IPS-11a (cell line): ENCODE measurements at regions not wholly inside any gene's neighbourhood (a gene's known extent, or its start where the extent isn't known, plus 50 kb on each side); places are given as distances from the start of the nearest gene placed in this dataset.
"Not testable (repeated sequence)": the region's sequence is repeated elsewhere in the genome, so short reads cannot be mapped to it uniquely, and the experiment has no call there.

Source experiments
- H3K4me3 ChIP-seq: one replicate; pipeline ENCODE4 v1.5.1; 2013; ENCODE audit warnings: low read depth, low read length, control low read depth

DNA sequence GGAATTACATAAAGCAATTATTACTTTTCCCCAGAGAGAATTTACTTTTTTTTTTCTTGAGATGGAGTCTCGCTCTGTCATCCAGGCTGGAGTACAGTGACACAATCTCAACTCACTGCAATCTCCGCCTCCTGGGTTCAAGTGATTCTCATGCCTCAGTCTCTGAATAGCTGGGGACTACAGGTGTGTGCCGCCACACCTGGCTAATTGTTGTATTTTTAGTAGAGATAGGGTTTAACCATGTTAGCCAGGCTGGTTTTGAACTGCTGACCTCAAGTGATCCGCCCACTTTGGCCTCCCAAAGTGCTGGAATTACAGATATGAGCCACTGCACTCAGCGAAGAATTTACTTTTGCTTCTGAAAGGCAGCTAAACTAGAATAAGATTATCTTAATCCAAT lies 181.6 kb downstream of the DLEU7 start:
- H3K4me3 ChIP-seq: not testable (repeated sequence)

DNA sequence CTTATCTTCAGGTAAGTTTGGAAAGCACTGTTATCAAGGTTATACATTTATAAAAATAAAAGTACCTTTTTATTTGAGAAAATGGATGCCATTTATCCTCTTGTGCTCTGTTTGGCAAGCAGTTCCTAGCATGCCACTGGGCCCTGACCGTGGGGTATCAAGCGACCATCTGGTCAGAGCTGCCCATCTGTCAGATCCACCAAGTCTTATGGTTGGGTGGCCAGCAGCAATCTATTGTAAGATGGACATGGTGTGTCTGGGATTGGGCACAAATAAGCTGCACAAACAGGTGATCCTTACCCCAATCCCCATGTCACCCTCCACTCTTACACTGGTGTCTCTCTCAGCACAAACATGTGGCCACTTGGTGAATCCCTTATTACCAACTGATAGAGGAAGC lies 178.5 kb downstream of the DLEU7 start:
- no peak overlapping the region for H3K4me3 ChIP-seq

DNA sequence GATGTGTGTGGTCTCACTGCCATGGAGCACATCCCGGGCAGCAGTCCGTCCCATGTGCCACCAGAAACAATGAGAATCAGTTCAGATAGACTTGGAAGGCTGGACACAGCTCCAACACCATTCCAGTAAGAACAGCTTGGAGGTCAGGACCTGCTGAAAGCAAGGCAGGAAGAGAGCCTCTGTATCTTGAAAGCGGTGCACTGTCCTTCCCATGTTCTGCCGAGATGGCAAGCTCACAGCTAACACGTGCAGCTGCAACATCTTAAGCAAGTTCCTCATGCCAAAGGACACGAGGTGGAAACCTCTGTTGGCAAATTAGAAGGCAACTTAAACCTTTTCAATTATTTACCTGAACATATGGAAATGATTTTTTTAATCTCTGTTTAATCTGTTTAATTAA lies 175.4 kb downstream of the DLEU7 start:
- no peak overlapping the region for H3K4me3 ChIP-seq

DNA sequence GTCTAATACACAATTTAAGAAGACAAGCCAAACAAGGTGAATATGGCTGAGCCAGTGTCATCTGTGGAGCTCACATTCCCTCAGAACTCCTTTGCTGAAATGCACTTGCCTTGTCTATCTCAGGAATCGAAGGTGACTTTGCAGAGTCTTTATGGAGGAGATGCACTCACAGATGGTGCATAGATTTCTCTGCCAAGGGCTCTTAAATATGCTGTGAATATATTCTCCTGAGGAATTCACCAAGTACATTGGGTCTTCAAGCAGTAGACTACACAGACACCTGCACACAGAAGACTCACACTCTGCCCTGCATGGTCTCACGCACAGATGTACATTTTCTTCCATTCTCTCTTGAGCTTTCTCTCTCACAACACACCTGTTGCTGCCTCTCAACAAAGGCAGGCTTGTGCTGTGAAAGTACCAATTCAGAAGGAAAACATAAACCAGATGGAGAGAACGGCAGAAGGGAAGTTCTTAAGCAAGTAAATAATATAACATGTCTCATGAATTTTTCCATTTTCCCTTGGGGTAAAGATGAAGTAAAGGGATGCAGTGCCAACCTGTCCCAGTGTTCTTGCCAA lies 174.7 kb downstream of the DLEU7 start:
- H3K4me3 ChIP-seq: no peak overlapping the region

DNA sequence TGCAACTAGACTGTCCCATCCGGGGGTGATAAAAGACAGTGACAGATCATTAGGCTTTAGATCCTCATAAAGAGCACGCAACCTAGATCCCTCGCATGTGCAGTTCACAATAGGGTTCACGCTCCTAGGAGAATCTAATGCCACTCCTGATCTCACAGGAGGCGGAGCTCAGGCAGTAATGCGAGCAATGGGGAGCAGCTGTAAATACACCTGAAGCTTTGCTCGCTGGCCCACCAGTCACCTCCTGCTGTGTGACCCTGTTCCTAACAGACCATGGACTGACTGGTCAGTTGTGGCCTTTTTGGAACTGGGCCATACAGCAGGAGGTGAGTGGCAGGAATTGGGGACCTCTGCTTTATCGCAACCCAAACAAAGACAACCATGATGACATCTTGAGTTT lies 173.2 kb downstream of the DLEU7 start:
- H3K4me3 ChIP-seq: no peak overlapping the region

DNA sequence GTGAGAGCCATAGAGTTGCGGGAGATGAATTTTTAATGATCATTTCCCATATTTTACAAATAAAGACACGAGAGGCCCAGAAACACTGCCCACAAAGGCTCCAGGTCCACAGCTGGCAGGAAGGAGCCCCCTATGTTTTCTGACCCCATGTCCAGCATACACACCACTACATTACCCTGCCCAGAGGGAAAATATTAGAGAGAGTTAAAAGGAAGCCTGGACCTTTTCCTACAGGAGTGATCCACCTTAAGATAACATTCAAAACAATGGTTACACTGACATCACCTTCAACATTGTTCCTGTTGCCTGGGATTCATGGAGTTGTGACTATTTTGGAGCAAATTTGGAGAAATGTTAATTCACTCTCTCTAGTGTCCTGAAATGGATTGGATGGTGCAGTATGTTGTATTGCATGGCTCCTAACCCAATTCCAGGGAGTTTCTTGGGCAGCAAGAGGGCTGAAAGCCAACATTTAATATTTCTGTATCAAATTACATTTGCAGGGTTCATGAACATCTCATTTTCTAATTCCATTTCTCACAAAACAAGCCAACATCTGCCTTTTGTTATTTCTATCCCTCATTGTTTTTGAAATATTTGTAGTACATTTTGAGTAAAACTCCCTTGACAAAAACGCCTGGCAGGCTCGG lies 172.5 kb downstream of the DLEU7 start:
- H3K4me3 ChIP-seq: no peak overlapping the region

DNA sequence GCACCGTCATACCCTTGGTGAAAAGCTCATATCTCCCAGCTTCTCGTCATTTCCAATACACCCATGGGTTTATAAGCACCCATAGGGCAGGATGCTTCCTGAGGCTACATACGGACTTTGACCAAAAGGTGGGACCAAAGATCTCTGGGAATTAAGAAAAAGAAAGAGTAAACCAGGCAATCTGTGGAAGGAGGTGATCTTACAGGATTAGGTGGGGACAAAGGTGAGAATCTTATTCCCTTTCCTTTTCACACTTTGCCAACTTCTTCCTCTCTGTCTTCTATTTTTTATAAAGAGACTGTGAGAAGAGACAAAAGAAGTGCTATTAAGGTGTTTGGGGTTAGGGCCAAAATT lies 172.0 kb downstream of the DLEU7 start:
- no peak overlapping the region for H3K4me3 ChIP-seq

DNA sequence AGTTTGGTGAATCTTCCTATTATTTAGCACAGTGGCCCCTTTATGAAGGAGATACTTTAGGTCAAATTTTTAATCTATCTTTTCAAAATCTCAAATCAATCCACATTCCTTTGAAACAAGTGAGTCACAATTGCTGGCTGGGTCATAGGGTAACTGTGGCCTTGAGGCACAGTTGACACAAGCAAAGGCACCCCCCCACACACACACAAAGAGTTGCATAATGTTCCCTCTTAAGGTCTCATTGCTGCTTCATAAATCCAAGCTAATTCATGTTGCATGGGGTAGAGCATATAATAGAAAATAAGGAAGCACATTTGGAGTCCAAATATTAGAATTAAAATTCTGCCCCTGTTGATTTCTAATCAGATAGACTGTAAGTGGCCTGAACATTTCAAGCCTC lies 171.5 kb downstream of the DLEU7 start:
- H3K4me3 ChIP-seq: no peak overlapping the region

DNA sequence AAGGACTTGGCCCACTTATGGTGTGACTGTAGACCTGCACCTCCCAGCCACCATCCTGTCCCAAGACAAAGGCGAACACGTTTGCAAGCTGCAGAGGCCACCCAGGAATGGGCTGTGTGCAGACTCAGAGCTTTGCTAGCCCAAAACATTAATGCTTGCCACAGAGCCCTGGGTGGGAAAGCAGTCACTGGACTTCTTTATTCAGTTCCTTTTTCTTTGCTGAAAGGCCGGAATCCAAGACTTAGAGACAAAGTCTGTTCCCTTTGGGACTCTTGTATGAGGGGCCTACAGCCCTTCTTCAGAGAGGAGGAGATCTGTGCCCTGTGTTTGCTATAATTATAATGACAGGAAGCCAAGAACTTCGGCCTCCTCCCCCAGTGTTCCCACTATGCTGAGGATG lies 167.8 kb downstream of the DLEU7 start:
- no peak overlapping the region for H3K4me3 ChIP-seq

DNA sequence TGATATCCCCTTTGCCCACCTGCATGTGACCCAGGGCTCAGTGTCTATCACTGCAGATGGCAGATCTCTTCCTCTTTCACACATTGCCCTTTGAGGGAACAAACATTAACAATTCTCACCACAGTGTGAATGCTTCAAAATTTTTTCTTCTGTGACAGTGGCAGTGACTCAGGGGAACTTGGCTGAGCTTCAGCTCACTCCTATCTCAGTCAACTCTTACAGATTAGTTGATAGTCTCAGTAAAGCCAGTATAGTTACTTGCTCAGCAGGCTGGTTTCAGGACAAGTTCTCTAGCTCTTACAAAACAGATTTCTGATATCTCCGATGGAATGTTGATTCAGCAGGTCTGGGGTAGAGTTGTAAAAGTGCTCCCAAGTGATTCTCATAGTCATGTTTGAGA lies 166.9 kb downstream of the DLEU7 start:
- H3K4me3 ChIP-seq: no peak overlapping the region

DNA sequence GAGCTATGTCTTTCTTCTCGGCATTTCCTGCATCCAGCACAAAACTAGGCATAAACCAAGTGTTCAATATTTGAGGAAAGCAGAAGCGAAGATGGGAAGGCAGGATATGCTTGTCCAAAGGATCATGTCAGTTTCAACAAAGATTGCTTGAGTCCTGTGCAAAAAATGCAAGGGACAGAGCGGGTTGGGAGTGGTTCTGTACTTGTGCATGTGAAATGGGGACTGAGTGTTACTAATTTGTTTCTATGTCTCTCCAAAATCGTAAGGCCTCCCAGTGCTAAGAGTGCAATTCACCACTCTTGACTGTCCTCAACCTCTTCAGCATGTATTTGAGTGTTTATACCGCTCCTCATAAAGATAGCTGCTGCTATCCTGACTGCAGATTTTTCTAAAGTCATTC lies 166.2 kb downstream of the DLEU7 start:
- no peak overlapping the region for H3K4me3 ChIP-seq

DNA sequence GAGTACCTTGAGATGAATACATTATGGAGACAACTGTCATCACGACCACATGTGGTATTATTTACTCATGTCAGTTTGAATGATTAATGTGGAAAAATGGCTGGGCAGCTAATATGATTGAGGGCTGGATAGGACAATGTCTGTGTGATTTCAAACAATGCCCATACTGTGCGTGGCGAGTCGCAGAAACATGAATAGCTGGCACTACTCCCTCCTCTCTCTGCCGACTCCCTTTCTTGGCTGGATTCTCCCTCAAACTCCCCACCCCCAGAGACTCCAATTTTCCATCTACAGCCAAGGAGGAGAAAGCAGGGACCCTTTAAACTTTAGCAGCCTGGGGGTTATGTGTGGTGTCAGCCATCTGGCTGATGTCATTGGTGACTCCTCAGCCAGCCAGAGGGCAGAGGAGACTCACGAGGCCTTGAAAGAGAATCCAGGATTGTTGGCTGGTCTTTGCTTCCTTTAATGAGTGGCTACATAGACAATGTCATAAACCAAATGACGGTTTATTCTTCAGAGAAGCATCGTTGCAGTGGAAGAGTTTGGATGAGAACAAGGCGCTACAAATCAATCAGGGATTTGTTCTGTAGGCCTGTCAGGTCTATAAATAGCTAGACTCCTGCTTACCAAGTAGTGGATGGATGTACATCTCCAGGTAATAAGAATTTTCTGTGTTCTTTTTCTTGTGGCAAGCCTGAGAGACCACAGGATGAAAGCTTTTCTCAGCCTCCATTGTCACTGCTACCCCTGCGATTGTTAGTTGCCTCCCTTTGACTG lies 165.6 kb downstream of the DLEU7 start:
- no peak overlapping the region for H3K4me3 ChIP-seq

DNA sequence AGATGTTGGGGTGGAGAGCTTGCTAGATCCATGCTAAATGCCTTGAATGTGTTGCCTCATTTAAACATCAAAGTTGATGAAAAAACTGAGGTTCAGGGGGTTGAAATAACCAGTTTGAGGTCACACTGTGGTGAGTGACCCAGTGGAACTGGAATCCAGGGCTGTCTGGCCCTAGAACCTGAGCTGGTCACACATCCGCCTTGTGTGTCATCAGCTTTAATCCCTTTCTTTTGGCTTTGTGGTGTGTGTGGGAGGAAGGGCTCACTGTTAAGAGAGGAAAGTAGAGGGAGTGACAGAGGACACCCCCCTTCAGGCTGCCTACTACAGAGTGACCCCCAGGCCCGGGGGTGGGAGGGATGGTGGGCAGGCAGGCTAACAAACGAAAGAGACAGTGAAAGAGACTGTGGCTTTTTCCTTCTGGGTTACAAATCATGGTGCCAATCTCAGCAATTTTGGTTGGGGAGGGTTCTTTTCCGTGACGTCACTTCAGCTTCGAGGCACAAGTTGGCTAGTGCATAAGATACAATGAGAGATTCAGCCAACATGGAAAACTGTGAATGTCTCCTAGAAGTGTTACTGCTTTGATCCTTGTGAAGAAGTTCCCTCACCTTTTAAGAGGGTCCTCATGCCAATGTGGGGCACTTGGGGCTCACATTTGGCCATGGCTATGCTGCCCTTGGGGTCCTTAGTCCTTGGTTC lies 164.9 kb downstream of the DLEU7 start:
- no peak overlapping the region for H3K4me3 ChIP-seq

DNA sequence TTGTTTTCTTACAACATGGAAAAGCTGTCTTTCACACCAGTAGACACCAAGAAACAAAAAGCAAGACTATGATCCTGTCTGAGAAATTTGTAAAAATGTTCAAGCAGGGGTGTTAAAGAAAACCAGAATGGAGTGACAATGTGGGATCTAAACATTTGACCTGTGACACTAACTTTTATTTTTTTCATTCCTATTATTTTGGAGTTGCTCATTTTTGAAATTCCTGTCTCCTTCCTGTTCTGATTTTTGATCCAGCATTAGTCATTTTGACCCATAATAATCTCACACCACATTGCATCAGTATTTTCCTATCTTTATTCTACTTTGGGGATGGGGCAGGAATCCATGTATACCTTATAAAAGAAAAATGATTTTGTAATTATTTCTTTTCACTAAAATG lies 164.2 kb downstream of the DLEU7 start:
- H3K4me3 ChIP-seq: no peak overlapping the region

DNA sequence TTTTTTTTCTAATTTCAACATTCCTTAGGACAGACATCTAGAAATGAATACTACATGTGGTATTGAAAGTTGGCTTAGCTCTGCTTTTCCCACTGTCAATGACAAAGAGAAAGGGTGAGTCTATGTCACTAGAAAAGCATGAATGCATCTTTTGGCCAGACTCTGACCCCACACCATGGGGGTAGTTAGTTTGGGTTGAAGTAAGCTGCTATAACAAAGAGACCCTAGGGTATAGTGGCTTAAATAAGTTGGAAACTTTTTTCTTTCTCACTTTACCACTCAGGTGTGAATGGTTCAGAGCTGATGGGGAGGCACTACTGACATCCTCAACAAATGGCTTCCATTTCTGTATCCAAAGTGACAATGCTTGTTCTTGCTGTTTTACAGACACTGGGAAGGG lies 161.5 kb downstream of the DLEU7 start:
- H3K4me3 ChIP-seq: no peak overlapping the region

DNA sequence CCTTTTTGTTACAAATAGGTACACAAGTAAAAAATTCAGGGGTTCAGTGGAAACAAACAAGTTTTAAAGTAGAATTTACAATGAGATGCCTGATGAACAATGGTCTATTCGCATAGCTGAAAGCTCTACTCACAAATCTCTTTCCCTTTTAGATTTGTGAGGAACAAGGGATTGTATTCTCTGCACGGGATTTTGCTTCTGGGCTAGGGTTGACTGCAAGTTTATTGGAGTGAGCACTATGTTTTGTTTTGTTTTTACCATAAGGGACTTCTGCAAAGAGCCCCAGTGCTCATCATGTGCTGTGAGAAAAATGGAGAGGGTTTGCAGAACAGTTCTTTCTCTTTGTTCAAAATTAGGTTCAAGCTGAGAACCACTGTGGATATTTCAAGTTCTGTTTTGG lies 160.5 kb downstream of the DLEU7 start:
- no peak overlapping the region for H3K4me3 ChIP-seq

DNA sequence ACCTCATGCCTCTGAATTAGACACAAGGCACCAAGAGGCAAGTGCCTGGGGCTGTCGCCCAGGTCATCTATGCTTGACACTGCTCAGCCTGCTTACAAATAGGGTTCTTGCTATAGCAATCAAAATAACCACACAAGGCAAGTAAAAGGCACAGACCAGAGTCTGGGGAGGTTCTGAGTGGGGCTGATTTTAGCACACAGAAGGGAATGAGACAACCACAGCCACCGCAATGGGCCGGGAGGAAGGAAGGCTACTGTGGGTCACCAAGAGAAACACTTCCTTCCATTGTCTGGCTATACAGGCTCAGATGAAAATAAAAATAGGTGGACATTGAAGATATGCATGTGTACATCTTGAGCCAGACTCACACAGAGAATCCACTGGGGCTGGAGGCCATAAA lies 159.1 kb downstream of the DLEU7 start:
- H3K4me3 ChIP-seq: no peak overlapping the region

DNA sequence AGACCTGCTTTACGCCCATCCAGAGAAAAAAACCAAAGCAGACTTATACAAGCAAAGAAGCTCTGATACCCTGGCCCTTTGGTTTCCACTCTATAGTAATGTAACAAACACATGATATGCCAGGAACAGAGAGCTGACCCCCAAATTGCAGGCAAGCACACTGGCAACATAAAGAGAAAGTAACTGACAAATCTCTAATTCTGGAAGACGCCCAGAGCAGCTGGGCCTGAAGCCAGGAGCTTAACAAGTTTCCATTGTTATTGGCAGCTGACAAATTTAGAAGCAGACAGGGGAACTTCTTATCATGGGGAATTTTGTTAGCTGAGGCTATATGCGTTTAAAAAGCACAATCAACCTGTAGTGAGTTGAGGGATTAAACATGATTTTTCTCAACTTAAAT lies 158.0 kb downstream of the DLEU7 start:
- H3K4me3 ChIP-seq: no peak overlapping the region

DNA sequence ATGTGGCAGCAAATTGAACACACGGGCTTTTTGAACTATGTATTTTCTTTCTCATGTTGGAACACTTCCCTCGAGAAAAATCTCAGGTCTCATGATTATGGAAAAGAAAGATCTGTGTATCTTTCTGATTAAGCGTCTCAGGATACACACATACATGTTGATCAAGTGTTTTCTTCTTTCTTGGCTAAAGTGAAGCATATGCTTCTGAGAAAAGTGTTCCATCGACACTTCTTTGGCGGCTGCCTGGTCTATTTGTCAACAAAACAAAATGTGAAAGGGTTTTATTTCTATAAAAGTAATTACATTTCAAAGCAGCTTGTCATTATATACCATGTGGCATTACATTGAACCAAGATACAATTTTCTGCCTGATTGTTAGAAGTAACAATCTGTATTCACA lies 157.5 kb downstream of the DLEU7 start:
- no peak overlapping the region for H3K4me3 ChIP-seq

DNA sequence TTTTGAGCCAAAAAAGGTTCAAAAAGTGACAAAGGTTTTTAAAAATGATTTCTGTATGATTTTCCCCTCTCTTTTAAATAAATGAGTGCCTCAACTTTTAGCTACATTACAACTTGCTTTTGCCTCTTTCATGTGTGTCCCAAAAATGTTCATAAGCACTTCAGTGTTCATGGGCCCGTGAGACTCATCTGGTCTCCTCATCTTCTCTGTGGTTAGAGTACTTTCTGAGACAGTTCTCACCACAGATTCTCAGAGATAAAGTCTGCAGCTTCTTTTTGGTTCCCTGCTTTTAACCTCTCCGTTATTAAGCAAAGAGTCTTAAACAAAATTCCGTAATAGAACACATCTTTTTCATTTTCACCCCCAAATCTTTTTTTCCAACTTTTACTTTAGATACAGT lies 156.9 kb downstream of the DLEU7 start:
- H3K4me3 ChIP-seq: no peak overlapping the region

DNA sequence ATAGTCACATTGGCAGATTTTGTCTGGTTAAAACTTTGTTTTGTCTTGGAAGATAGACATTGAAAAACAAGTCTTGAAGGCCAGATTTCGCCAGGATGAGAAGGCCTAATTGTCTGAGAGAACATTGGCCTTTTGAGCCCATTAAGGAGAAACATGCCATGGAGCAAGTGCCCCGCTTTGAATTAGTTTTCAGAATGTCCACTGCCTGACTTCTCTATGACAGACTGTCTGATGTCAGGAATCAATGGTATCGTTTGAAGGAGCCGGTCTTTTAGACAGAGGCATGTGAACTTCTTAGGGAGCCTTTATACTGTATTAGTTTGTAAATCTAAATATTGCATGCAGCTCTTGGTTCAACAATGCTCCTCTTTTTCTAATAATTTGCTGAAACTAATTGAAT lies 155.9 kb downstream of the DLEU7 start:
- H3K4me3 ChIP-seq: no peak overlapping the region

DNA sequence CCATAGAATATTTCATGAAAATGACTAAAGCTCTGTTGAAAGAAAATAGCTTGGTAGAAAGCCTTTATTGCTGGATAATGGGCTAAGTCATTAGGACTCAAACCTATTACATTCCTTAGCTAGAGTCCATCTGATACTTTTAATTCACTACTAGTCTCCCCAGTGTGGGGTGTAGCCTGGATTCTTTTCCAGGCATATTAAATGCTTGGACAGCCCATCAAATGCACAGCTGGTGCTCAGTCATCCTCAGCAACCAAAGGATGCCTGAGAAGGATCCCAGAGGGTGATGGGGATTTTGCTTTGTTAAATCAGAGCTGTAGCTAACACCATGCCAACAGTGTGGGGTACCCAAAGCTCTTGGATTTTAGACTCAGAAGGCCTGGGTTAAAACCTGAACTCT lies 153.5 kb downstream of the DLEU7 start:
- no peak overlapping the region for H3K4me3 ChIP-seq
